ENCODE measurements at regions not wholly inside any gene's neighbourhood (a gene's known extent, or its start where the extent isn't known, plus 50 kb on each side); places are given as distances from the start of the nearest gene placed in this dataset.

- no peak for DNase-seq (ENCODE audit: low read depth, low spot score)
- no peak for TF ChIP-seq CTCF (IDR thresholded peaks at IDR 0.05; ENCODE audit: low read depth, low read length)
- H3K9me3 ChIP-seq (ENCODE audit: control insufficient read depth, insufficient read depth, low read length), result peaks cover 2% of the 10 kb centered on the region; the same call in 1 of the 2 replicates
- H3K4me3 ChIP-seq (ENCODE audit: low read depth, low read length), result no peak overlapping the region
- H3K27ac ChIP-seq (ENCODE audit: low read depth, low read length), result no peak overlapping the region
- ChIA-PET CTCF (no interaction called here), POLR2A (no interaction called here)
- no peaks in the 10 kb centered on the region for H3K27me3 ChIP-seq (ENCODE audit: control insufficient read depth, insufficient read depth, low read length)
Measured at GRCh38 chr6:128740951-128741350, 142.0 kb upstream of the LAMA2 start.

GRCh38 chr6:128739112-128739511 is 143.8 kb upstream of the LAMA2 start:
- Histone ChIP-seq H3K27ac (ENCODE audit: low read depth, low read length) (no peak overlapping the region), H3K27me3 (ENCODE audit: control insufficient read depth, insufficient read depth, low read length) (no peaks in the 10 kb centered on the region), H3K4me3 (ENCODE audit: low read depth, low read length) (no peak overlapping the region), H3K9me3 (ENCODE audit: control insufficient read depth, insufficient read depth, low read length) (peaks cover 2% of the 10 kb centered on the region; the same call in 1 of the 2 replicates)
- ChIA-PET POLR2A (no interaction called here), CTCF (interaction anchor here (1.2 kb wide), 1 partner anchor 13 kb away, joined by 3 read pairs; no protein-coding TSS in a partner anchor)
- TF ChIP-seq CTCF (IDR thresholded peaks at IDR 0.05; ENCODE audit: low read depth, low read length), result no peak
- no peak for DNase-seq (ENCODE audit: low read depth, low spot score)

GRCh38 chr6:128738112-128738511 is 144.8 kb upstream of the LAMA2 start:
- Histone ChIP-seq H3K9me3 (ENCODE audit: control insufficient read depth, insufficient read depth, low read length) (peaks cover 2% of the 10 kb centered on the region; the same call in 1 of the 2 replicates), H3K27me3 (ENCODE audit: control insufficient read depth, insufficient read depth, low read length) (no peaks in the 10 kb centered on the region), H3K4me3 (ENCODE audit: low read depth, low read length) (no peak overlapping the region), H3K27ac (ENCODE audit: low read depth, low read length) (no peak overlapping the region)
- ChIA-PET POLR2A (no interaction called here), CTCF (no interaction called here)
- TF ChIP-seq CTCF (IDR thresholded peaks at IDR 0.05; ENCODE audit: low read depth, low read length), result no peak
- no peak for DNase-seq (ENCODE audit: low read depth, low spot score)

- no peak for TF ChIP-seq CTCF (IDR thresholded peaks at IDR 0.05; ENCODE audit: low read depth, low read length)
- Histone ChIP-seq H3K4me3 (ENCODE audit: low read depth, low read length) (no peak overlapping the region), H3K27ac (ENCODE audit: low read depth, low read length) (no peak overlapping the region), H3K9me3 (ENCODE audit: control insufficient read depth, insufficient read depth, low read length) (no peaks in the 10 kb centered on the region), H3K27me3 (ENCODE audit: control insufficient read depth, insufficient read depth, low read length) (no peaks in the 10 kb centered on the region)
- POLR2A ChIA-PET, result no interaction called here
- CTCF ChIA-PET, result interaction anchor here (1.8 kb wide), 1 partner anchor 11 kb away, joined by 6 read pairs; no protein-coding TSS in a partner anchor
- no peak for DNase-seq (ENCODE audit: low read depth, low spot score)
Measured at GRCh38 chr6:128736780-128737179, 146.2 kb upstream of the LAMA2 start.

- H3K4me3 ChIP-seq (ENCODE audit: low read depth, low read length), result no peak overlapping the region
- ChIA-PET POLR2A (interaction anchor here (1.1 kb wide), 1 partner anchor 211 kb away, joined by 3 read pairs; the partner anchor contains the start of gene PTPRK), CTCF (interaction anchor here (0.9 to 2.8 kb wide), 5 partner anchors 12 to 994 kb away, joined by 4 to 24 read pairs (median 6); no protein-coding TSS in a partner anchor)
- peak; percentile 27 for DNase-seq (ENCODE audit: low read depth, low spot score)
- TF ChIP-seq CTCF (IDR thresholded peaks at IDR 0.05; ENCODE audit: low read depth, low read length), result peak; percentile 71
- H3K27me3 ChIP-seq (ENCODE audit: control insufficient read depth, insufficient read depth, low read length), result no peaks in the 10 kb centered on the region
- no peaks in the 10 kb centered on the region for H3K9me3 ChIP-seq (ENCODE audit: control insufficient read depth, insufficient read depth, low read length)
- no peak overlapping the region for H3K27ac ChIP-seq (ENCODE audit: low read depth, low read length)
Measured at GRCh38 chr6:128731249-128732165, 151.4 kb upstream of the LAMA2 start.

Data from AG04450 (cell line).